ENCODE measurements at regions not wholly inside any gene's neighbourhood (a gene's known extent, or its start where the extent isn't known, plus 50 kb on each side); places are given as distances from the start of the nearest gene placed in this dataset.

GRCh38 chr6:168213121-168213524, 106.5 kb downstream of the DACT2 start:
- peaks cover 0 to 5% (median 2%) of the 10 kb centered on the region in 7 donors for H3K9me3 Mint-ChIP-seq
- H3K27me3 Mint-ChIP-seq, result peaks cover 0 to 4% (median 4%) of the 10 kb centered on the region in 3 donors
- ATAC-seq (ENCODE audit: low read depth in 2 of 2), result no peak
- no peak overlapping the region for H3K27ac Mint-ChIP-seq
- H3K4me1 Mint-ChIP-seq, result no peaks in the 10 kb centered on the region
- no peak for DNase-seq
- no peaks in the 10 kb centered on the region for H3K36me3 Mint-ChIP-seq
- H3K4me3 Mint-ChIP-seq, result no peak overlapping the region

GRCh38 chr6:168212362-168212761, 107.2 kb downstream of the DACT2 start:
- Mint-ChIP-seq H3K4me1 (no peaks in the 10 kb centered on the region), H3K27me3 (peaks cover 0 to 4% (median 4%) of the 10 kb centered on the region in 3 donors), H3K9me3 (peaks cover 0 to 5% (median 2%) of the 10 kb centered on the region in 7 donors), H3K4me3 (no peak overlapping the region), H3K36me3 (no peaks in the 10 kb centered on the region), H3K27ac (no peak overlapping the region)
- no peak for DNase-seq
- no peak for ATAC-seq (ENCODE audit: low read depth in 2 of 2)

GRCh38 chr6:168211681-168212080, 107.9 kb downstream of the DACT2 start:
- DNase-seq (no peak), ATAC-seq (ENCODE audit: low read depth in 2 of 2) (no peak)
- Mint-ChIP-seq H3K4me1 (no peaks in the 10 kb centered on the region), H3K27me3 (peaks cover 0 to 4% (median 0%) of the 10 kb centered on the region in 3 donors), H3K4me3 (no peak overlapping the region), H3K9me3 (peaks cover 0 to 5% (median 2%) of the 10 kb centered on the region in 7 donors), H3K27ac (no peak overlapping the region), H3K36me3 (no peaks in the 10 kb centered on the region)

- Mint-ChIP-seq H3K4me3 (no peak overlapping the region), H3K27ac (no peak overlapping the region), H3K36me3 (no peaks in the 10 kb centered on the region), H3K4me1 (no peaks in the 10 kb centered on the region), H3K27me3 (no peaks in the 10 kb centered on the region), H3K9me3 (peaks cover 0 to 8% (median 2%) of the 10 kb centered on the region in 7 donors)
- DNase-seq (no peak), ATAC-seq (ENCODE audit: low read depth in 2 of 2) (no peak)
These were observed 109.1 kb downstream of the DACT2 start for GRCh38 chr6:168210239-168211105.

GRCh38 chr6:168209420-168209819, 110.2 kb downstream of the DACT2 start:
- no peak overlapping the region for H3K4me3 Mint-ChIP-seq
- no peaks in the 10 kb centered on the region for H3K27me3 Mint-ChIP-seq
- no peaks in the 10 kb centered on the region for H3K4me1 Mint-ChIP-seq
- DNase-seq (no peak), ATAC-seq (ENCODE audit: low read depth in 2 of 2) (no peak)
- peaks cover 0 to 8% (median 0%) of the 10 kb centered on the region in 7 donors for H3K9me3 Mint-ChIP-seq
- no peak overlapping the region for H3K27ac Mint-ChIP-seq
- no peaks in the 10 kb centered on the region for H3K36me3 Mint-ChIP-seq

GRCh38 chr6:168208854-168209253, 110.7 kb downstream of the DACT2 start:
- Mint-ChIP-seq H3K9me3 (peaks cover 0 to 8% (median 3%) of the 10 kb centered on the region in 7 donors), H3K4me1 (no peaks in the 10 kb centered on the region), H3K27me3 (no peaks in the 10 kb centered on the region), H3K36me3 (no peaks in the 10 kb centered on the region), H3K27ac (no peak overlapping the region), H3K4me3 (no peak overlapping the region)
- no peak for DNase-seq
- ATAC-seq (ENCODE audit: low read depth in 2 of 2), result no peak

GRCh38 chr6:168208402-168208801, 111.2 kb downstream of the DACT2 start:
- H3K4me3 Mint-ChIP-seq, result no peak overlapping the region
- no peaks in the 10 kb centered on the region for H3K4me1 Mint-ChIP-seq
- no peaks in the 10 kb centered on the region for H3K27me3 Mint-ChIP-seq

GRCh38 chr6:168207421-168208175, 112.0 kb downstream of the DACT2 start:
- DNase-seq, result no peak
- Mint-ChIP-seq H3K4me3 (peak overlapping the region in 1 of 8 donors; percentile 6), H3K27ac (no peak overlapping the region), H3K4me1 (no peaks in the 10 kb centered on the region), H3K27me3 (no peaks in the 10 kb centered on the region), H3K36me3 (no peaks in the 10 kb centered on the region), H3K9me3 (peaks cover 2 to 13% (median 4%) of the 10 kb centered on the region in 7 donors)
- ATAC-seq (ENCODE audit: low read depth in 2 of 2), result no peak

More at GRCh38 chr6:168208402-168208801, 111.2 kb downstream of the DACT2 start:
- Mint-ChIP-seq H3K27ac (no peak overlapping the region), H3K36me3 (no peaks in the 10 kb centered on the region), H3K9me3 (peaks cover 2 to 12% (median 4%) of the 10 kb centered on the region in 7 donors)
- ATAC-seq (ENCODE audit: low read depth in 2 of 2), result no peak
- DNase-seq, result no peak

- H3K4me3 Mint-ChIP-seq, result no peak overlapping the region
- no peak for DNase-seq
- H3K9me3 Mint-ChIP-seq, result peaks cover 2 to 13% (median 4%) of the 10 kb centered on the region in 7 donors
- no peak for ATAC-seq (ENCODE audit: low read depth in 2 of 2)
- no peaks in the 10 kb centered on the region for H3K27me3 Mint-ChIP-seq
- H3K36me3 Mint-ChIP-seq, result no peaks in the 10 kb centered on the region
- H3K4me1 Mint-ChIP-seq, result no peaks in the 10 kb centered on the region
- H3K27ac Mint-ChIP-seq, result no peak overlapping the region
These were observed 112.8 kb downstream of the DACT2 start for GRCh38 chr6:168206661-168207274.

- H3K4me1 Mint-ChIP-seq, result no peaks in the 10 kb centered on the region
- ATAC-seq (ENCODE audit: low read depth in 2 of 2) (no peak), DNase-seq (no peak)
- H3K27me3 Mint-ChIP-seq, result no peaks in the 10 kb centered on the region
- H3K36me3 Mint-ChIP-seq, result no peaks in the 10 kb centered on the region
- peaks cover 2 to 13% (median 4%) of the 10 kb centered on the region in 7 donors for H3K9me3 Mint-ChIP-seq
- H3K4me3 Mint-ChIP-seq, result no peak overlapping the region
- H3K27ac Mint-ChIP-seq, result peak overlapping the region in 1 of 6 donors; percentile 89
These were observed 113.4 kb downstream of the DACT2 start for GRCh38 chr6:168206186-168206585.

GRCh38 chr6:168201799-168202198, 117.8 kb downstream of the DACT2 start:
- H3K9me3 Mint-ChIP-seq, result peaks cover 0 to 8% (median 5%) of the 10 kb centered on the region in 7 donors
- no peak for DNase-seq
- peaks cover 0 to 7% (median 0%) of the 10 kb centered on the region in 3 donors for H3K27me3 Mint-ChIP-seq
- H3K4me1 Mint-ChIP-seq, result no peaks in the 10 kb centered on the region
- no peak for ATAC-seq (ENCODE audit: low read depth in 2 of 2)
- no peak overlapping the region for H3K27ac Mint-ChIP-seq
- H3K36me3 Mint-ChIP-seq, result no peaks in the 10 kb centered on the region
- H3K4me3 Mint-ChIP-seq, result no peak overlapping the region

GRCh38 chr6:168201383-168201782, 118.2 kb downstream of the DACT2 start:
- peaks cover 0 to 8% (median 5%) of the 10 kb centered on the region in 7 donors for H3K9me3 Mint-ChIP-seq
- H3K27me3 Mint-ChIP-seq, result peaks cover 0 to 7% (median 0%) of the 10 kb centered on the region in 3 donors
- no peaks in the 10 kb centered on the region for H3K4me1 Mint-ChIP-seq
- H3K36me3 Mint-ChIP-seq, result no peaks in the 10 kb centered on the region
- DNase-seq (no peak), ATAC-seq (ENCODE audit: low read depth in 2 of 2) (no peak)
- no peak overlapping the region for H3K4me3 Mint-ChIP-seq
- H3K27ac Mint-ChIP-seq, result no peak overlapping the region

- Mint-ChIP-seq H3K4me1 (no peaks in the 10 kb centered on the region), H3K4me3 (no peak overlapping the region), H3K27me3 (peaks cover 0 to 7% (median 0%) of the 10 kb centered on the region in 3 donors), H3K36me3 (no peaks in the 10 kb centered on the region), H3K9me3 (peaks cover 0 to 7% (median 4%) of the 10 kb centered on the region in 7 donors), H3K27ac (no peak overlapping the region)
- DNase-seq, result no peak
- ATAC-seq (ENCODE audit: low read depth in 2 of 2), result no peak
These were observed 118.9 kb downstream of the DACT2 start for GRCh38 chr6:168200571-168201134.
